ENCODE measurements at regions not wholly inside any gene's neighbourhood (a gene's known extent, or its start where the extent isn't known, plus 50 kb on each side); places are given as distances from the start of the nearest gene placed in this dataset.
"Not testable (repeated sequence)": the region's sequence is repeated elsewhere in the genome, so short reads cannot be mapped to it uniquely, and the experiment has no call there.

GRCh38 chr12:13518034-13518433 is 321.5 kb downstream of the EMP1 start:
- not testable (repeated sequence) for TF ChIP-seq POLR2A, POLR2AphosphoS5, CTCF, EP300 (IDR thresholded peaks at IDR 0.05)
